H9 (cell line): ENCODE measurements at regions not wholly inside any gene's neighbourhood (a gene's known extent, or its start where the extent isn't known, plus 50 kb on each side); places are given as distances from the start of the nearest gene placed in this dataset.

Experiments
- DNase-seq: peaks from one replicate; pipeline ENCODE4 v3.0.0-alpha.2; 2017
- H2AFZ ChIP-seq: one replicate; pipeline ENCODE4 v1.6.1; 2013; ENCODE audit warnings: mild to moderate bottlenecking, low read length, control low read depth, moderate library complexity
- H2AK5ac ChIP-seq: 2 replicates; pipeline ENCODE4 v1.6.1; 2013; ENCODE audit warnings: low read length, control low read depth, mixed read lengths; ENCODE audit not compliant: insufficient read length
- H2BK120ac ChIP-seq: one replicate; pipeline ENCODE4 v1.6.1; 2013; ENCODE audit warnings: low read depth, mild to moderate bottlenecking, low read length, control low read depth, inconsistent platforms; ENCODE audit not compliant: poor library complexity, severe bottlenecking
- H2BK12ac ChIP-seq: 2 replicates; pipeline ENCODE4 v1.6.1; 2013; ENCODE audit warnings: low read length, control low read depth, mixed read lengths, low read depth; ENCODE audit not compliant: insufficient read length
- H2BK15ac ChIP-seq: 2 replicates; pipeline ENCODE4 v1.6.1; 2013; ENCODE audit warnings: low read depth, low read length, control low read depth
- H2BK20ac ChIP-seq: one replicate; pipeline ENCODE4 v1.6.1; 2013; ENCODE audit warnings: low read depth, mild to moderate bottlenecking, low read length, control low read depth, inconsistent platforms; ENCODE audit not compliant: poor library complexity, severe bottlenecking
- H2BK5ac ChIP-seq: 2 replicates; pipeline ENCODE4 v1.6.1; 2013; ENCODE audit warnings: low read length, control low read depth, mixed read lengths; ENCODE audit not compliant: insufficient read length
- H3K14ac ChIP-seq: 2 replicates; pipeline ENCODE4 v1.6.1; 2013; ENCODE audit warnings: low read length, control low read depth; ENCODE audit not compliant: insufficient read depth
- H3K18ac ChIP-seq: 2 replicates; pipeline ENCODE4 v1.6.1; 2013; ENCODE audit warnings: low read depth, mild to moderate bottlenecking, mixed read lengths, low read length, control low read depth; ENCODE audit not compliant: insufficient read length
- H3K23ac ChIP-seq: 2 replicates; pipeline ENCODE4 v1.6.1; 2013; ENCODE audit warnings: low read length, control low read depth, mixed read lengths, low read depth; ENCODE audit not compliant: insufficient read length
- H3K23me2 ChIP-seq: 2 replicates; pipeline ENCODE4 v1.6.1; 2013; ENCODE audit warnings: low read depth, mild to moderate bottlenecking, mixed read lengths, low read length, control low read depth; ENCODE audit not compliant: insufficient read length, poor library complexity, severe bottlenecking
- H3K27ac ChIP-seq: 2 replicates; pipeline ENCODE4 v1.5.1; 2013; ENCODE audit warnings: low read length, control low read depth, mixed read lengths, low read depth; ENCODE audit not compliant: insufficient read length
- H3K27me3 ChIP-seq: 2 replicates; pipeline ENCODE4 v1.6.1; 2013; ENCODE audit warnings: low read length, control low read depth, inconsistent platforms; ENCODE audit not compliant: insufficient read depth
- H3K4ac ChIP-seq: 2 replicates; pipeline ENCODE4 v1.6.1; 2013; ENCODE audit warnings: low read depth, mild to moderate bottlenecking, control low read depth, inconsistent platforms, low read length, moderate library complexity
- H3K4me1 ChIP-seq: 2 replicates; pipeline ENCODE4 v1.6.1; 2013; ENCODE audit warnings: low read length, control low read depth, inconsistent platforms; ENCODE audit not compliant: insufficient read depth
- H3K4me2 ChIP-seq: 2 replicates; pipeline ENCODE4 v1.6.1; 2013; ENCODE audit warnings: low read length, control low read depth, mixed read lengths; ENCODE audit not compliant: insufficient read length, insufficient read depth
- H3K56ac ChIP-seq: 2 replicates; pipeline ENCODE4 v1.6.1; 2013; ENCODE audit warnings: low read depth, mild to moderate bottlenecking, mixed read lengths, low read length, control low read depth; ENCODE audit not compliant: insufficient read length
- H3K79me1 ChIP-seq: 2 replicates; pipeline ENCODE4 v1.6.1; 2013; ENCODE audit warnings: low read depth, mild to moderate bottlenecking, moderate library complexity, low read length, control low read depth, inconsistent platforms; ENCODE audit not compliant: insufficient read depth, poor library complexity, severe bottlenecking
- H3K79me2 ChIP-seq: 2 replicates; pipeline ENCODE4 v1.6.1; 2013; ENCODE audit warnings: low read length, control low read depth, inconsistent platforms; ENCODE audit not compliant: insufficient read depth
- H3K9ac ChIP-seq: 2 replicates; pipeline ENCODE4 v1.6.1; 2013; ENCODE audit warnings: low read length, control low read depth, mixed read lengths; ENCODE audit not compliant: insufficient read length; ENCODE audit errors: extremely low read depth
- H3K9me3 ChIP-seq: one replicate; pipeline ENCODE4 v1.6.1; 2013; ENCODE audit warnings: low read depth, low read length, inconsistent platforms; ENCODE audit not compliant: control insufficient read depth
- H3T11ph ChIP-seq: one replicate; pipeline ENCODE4 v1.6.1; 2013; ENCODE audit warnings: mild to moderate bottlenecking, low read length, control low read depth, inconsistent platforms
- H4K20me1 ChIP-seq: one replicate; pipeline ENCODE4 v1.6.1; 2013; ENCODE audit not compliant: control insufficient read depth, insufficient read length, insufficient read depth
- H4K5ac ChIP-seq: 2 replicates; pipeline ENCODE4 v1.6.1; 2013; ENCODE audit warnings: low read depth, mild to moderate bottlenecking, mixed read lengths, low read length, control low read depth; ENCODE audit not compliant: insufficient read length
- H4K8ac ChIP-seq: replicated peaks from 2 replicates; pipeline ENCODE4 v1.6.1; 2013; ENCODE audit warnings: low read length, control low read depth, mixed read lengths, low read depth; ENCODE audit not compliant: insufficient read length
- H4K91ac ChIP-seq: 2 replicates; pipeline ENCODE4 v1.6.1; 2013; ENCODE audit warnings: low read depth, mild to moderate bottlenecking, moderate library complexity, mixed read lengths, low read length, control low read depth; ENCODE audit not compliant: insufficient read length
- H3K27ac Mint-ChIP-seq, 3 experiments: 2 replicates in 2 of 3; 3 replicates in 1 of 3; pipeline ENCODE4 v1.8.0; 2020 to 2021; ENCODE audit warnings: mixed read lengths in 3 of 3, mild to moderate bottlenecking in 1 of 3, moderate library complexity in 1 of 3
- H3K27me3 Mint-ChIP-seq: 2 replicates; pipeline ENCODE4 v1.8.0; 2021; ENCODE audit warnings: low read depth, mild to moderate bottlenecking, moderate library complexity, mixed read lengths
- H3K36me3 Mint-ChIP-seq, 3 experiments: 2 replicates in 2 of 3; 3 replicates in 1 of 3; pipeline ENCODE4 v1.8.0; 2020 to 2021; ENCODE audit warnings: low read depth in 3 of 3, mixed read lengths in 3 of 3; ENCODE audit not compliant: insufficient read depth in 1 of 3
- H3K4me1 Mint-ChIP-seq, 2 experiments: 2 replicates each; pipeline ENCODE4 v1.8.0; 2020; ENCODE audit warnings: mixed read lengths in 2 of 2
- H3K4me3 Mint-ChIP-seq, 2 experiments: 2 replicates in 1 of 2; 3 replicates in 1 of 2; pipeline ENCODE4 v1.8.0; 2020 to 2021; ENCODE audit warnings: mild to moderate bottlenecking in 2 of 2, mixed read lengths in 2 of 2, moderate library complexity in 1 of 2
- H3K9me3 Mint-ChIP-seq, 2 experiments: 2 replicates in 1 of 2; 3 replicates in 1 of 2; pipeline ENCODE4 v1.8.0; 2020; ENCODE audit warnings: mild to moderate bottlenecking in 2 of 2, mixed read lengths in 2 of 2, moderate library complexity in 1 of 2
- WGBS: extraction: QIAGEN DNeasy Blood & Tissue Kit; methylation state at CpG from one replicate; pipeline ENCODE4 v1.1.7; 2013; ENCODE audit warnings: missing lambda C conversion rate, low lambda C conversion rate, mixed read lengths; ENCODE audit not compliant: insufficient read length; ENCODE audit errors: extremely low coverage; 5-methylcytosine and 5-hydroxymethylcytosine counted together
- TF ChIP-seq, protein P1 (sequence below): fragments of 200-600 bp; sonication (generic); conservative IDR thresholded peaks from 3 replicates; pipeline ENCODE4 v1.8.0; 2021; ENCODE audit warnings: antibody characterized with exemption, mild to moderate bottlenecking

- no peaks in the 10 kb centered on the region for H3K27me3 Mint-ChIP-seq
These were observed 474.7 kb downstream of the SLC16A7 start for GRCh38 chr12:60070552-60070951.

More at GRCh38 chr12:60070552-60070951, 474.7 kb downstream of the SLC16A7 start:
- no peaks in the 10 kb centered on the region for H3K36me3 Mint-ChIP-seq
- Histone ChIP-seq H3K4me2 (no peak overlapping the region), H4K91ac (no peak overlapping the region), H2BK20ac (no peak overlapping the region), H2BK120ac (no peak overlapping the region), H3K4me1 (no peaks in the 10 kb centered on the region), H3K4ac (no peak overlapping the region), H2AFZ (no peak overlapping the region), H2BK12ac (no peak overlapping the region), H3K9ac (no peak overlapping the region), H4K8ac (no peak overlapping the region), H3K27ac (no peak overlapping the region), H3K23me2 (no peaks in the 10 kb centered on the region), H3K18ac (no peak overlapping the region), H4K20me1 (no peaks in the 10 kb centered on the region), H3K23ac (no peak overlapping the region), H3K79me2 (no peaks in the 10 kb centered on the region), H3K9me3 (no peaks in the 10 kb centered on the region), H3K79me1 (no peaks in the 10 kb centered on the region), H2AK5ac (no peak overlapping the region), H3T11ph (no peak overlapping the region), H3K27me3 (no peaks in the 10 kb centered on the region), H3K56ac (no peak overlapping the region), H2BK15ac (no peak overlapping the region), H4K5ac (no peak overlapping the region), H2BK5ac (no peak overlapping the region), H3K14ac (no peak overlapping the region)
- no peak overlapping the region for H3K27ac Mint-ChIP-seq
- 0 out of 5 replicates have a peak, but pooled peaks cover 0 to 2% of the 10 kb centered on the region in 2 experiments for H3K9me3 Mint-ChIP-seq
- no peak for DNase-seq
- peaks cover 8 to 15% of the 10 kb centered on the region in 2 experiments for H3K4me1 Mint-ChIP-seq
- WGBS, result no CpG with 5 or more reads among the region's 1 CpG
- TF ChIP-seq, protein P1, sequence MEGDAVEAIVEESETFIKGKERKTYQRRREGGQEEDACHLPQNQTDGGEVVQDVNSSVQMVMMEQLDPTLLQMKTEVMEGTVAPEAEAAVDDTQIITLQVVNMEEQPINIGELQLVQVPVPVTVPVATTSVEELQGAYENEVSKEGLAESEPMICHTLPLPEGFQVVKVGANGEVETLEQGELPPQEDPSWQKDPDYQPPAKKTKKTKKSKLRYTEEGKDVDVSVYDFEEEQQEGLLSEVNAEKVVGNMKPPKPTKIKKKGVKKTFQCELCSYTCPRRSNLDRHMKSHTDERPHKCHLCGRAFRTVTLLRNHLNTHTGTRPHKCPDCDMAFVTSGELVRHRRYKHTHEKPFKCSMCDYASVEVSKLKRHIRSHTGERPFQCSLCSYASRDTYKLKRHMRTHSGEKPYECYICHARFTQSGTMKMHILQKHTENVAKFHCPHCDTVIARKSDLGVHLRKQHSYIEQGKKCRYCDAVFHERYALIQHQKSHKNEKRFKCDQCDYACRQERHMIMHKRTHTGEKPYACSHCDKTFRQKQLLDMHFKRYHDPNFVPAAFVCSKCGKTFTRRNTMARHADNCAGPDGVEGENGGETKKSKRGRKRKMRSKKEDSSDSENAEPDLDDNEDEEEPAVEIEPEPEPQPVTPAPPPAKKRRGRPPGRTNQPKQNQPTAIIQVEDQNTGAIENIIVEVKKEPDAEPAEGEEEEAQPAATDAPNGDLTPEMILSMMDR, result no peak
- no peak overlapping the region for H3K4me3 Mint-ChIP-seq
